ENCODE measurements at regions not wholly inside any gene's neighbourhood (a gene's known extent, or its start where the extent isn't known, plus 50 kb on each side); places are given as distances from the start of the nearest gene placed in this dataset.

DNA sequence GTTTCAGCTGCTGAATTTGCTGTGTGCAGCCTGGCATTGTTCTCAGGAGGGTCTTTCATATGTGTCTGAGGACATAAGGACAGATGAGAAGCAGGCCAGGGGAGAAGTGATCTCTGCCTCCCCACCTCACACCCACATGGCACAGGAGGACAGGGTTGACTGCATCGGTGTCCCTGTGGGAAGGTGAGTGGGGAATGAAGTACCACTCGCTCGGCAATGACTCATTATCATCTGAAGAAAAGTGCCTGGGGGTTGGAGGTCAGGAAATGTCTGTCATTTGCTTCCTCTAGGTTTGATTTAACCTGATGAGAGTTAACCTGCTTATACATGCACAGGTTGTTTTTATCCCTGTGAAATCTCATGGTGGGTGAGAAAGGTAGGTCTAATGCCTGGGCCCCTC is 195.0 kb downstream of the GADD45G start:
- H2BK20ac ChIP-seq (ENCODE audit: low read length) = no peak overlapping the region
- no peak overlapping the region for H3K23ac ChIP-seq (ENCODE audit: insufficient read length)
- H2AK5ac ChIP-seq (ENCODE audit: low read depth, low read length) = peak overlapping the region; percentile 85; the same call in 1 of the 2 replicates
- no peaks in the 10 kb centered on the region for H3K27me3 ChIP-seq (replicated peaks in 1 of 4; ENCODE audit: control insufficient read depth in 3 of 4, extremely low read depth in 1 of 4, insufficient read depth in 3 of 4, low read length in 3 of 4)
- H2BK120ac ChIP-seq (replicated peaks; ENCODE audit: low read depth, low read length) = no peak overlapping the region
- no peaks in the 10 kb centered on the region for H3K23me2 ChIP-seq (ENCODE audit: low read depth, low read length)
- H4K5ac ChIP-seq (ENCODE audit: insufficient read length, low read depth, low read length) = no peak overlapping the region
- WGBS, 2 experiments (ENCODE audit: extremely low coverage in 1 of 2, insufficient coverage in 1 of 2, insufficient read length in 1 of 2, insufficient replicate concordance in 2 of 2, low coverage in 1 of 2, low lambda C conversion rate in 2 of 2, missing lambda C conversion rate in 1 of 2) = 97% methylated on average over 3 of the region's 3 CpGs; no CpG with 5 or more reads in 1 of the 2 experiments
- POLR2A ChIA-PET (ENCODE audit: partially characterized antibody) = no interaction called here
- no peak overlapping the region for H3K9ac ChIP-seq (replicated peaks in 1 of 4; ENCODE audit: extremely low read depth in 1 of 4, low read depth in 3 of 4, low read length in 3 of 4)
- no peaks in the 10 kb centered on the region for H3K79me2 ChIP-seq (ENCODE audit: control insufficient read depth in 1 of 2, insufficient read depth in 2 of 2, low read length in 2 of 2)
- no peak for DNase-seq (ENCODE audit: low read depth in 1 of 2, low spot score in 2 of 2)
- no peak overlapping the region for H3K27ac ChIP-seq (ENCODE audit: low read depth, low read length)
- no peaks in the 10 kb centered on the region for H3K79me1 ChIP-seq (ENCODE audit: low read depth, low read length)
- no peak overlapping the region for H3K4ac ChIP-seq (replicated peaks; ENCODE audit: insufficient read length, low read depth, low read length)
- H3K14ac ChIP-seq (ENCODE audit: insufficient read length) = no peak overlapping the region
- H3K4me1 ChIP-seq (replicated peaks in 1 of 4; ENCODE audit: control insufficient read depth in 3 of 4, insufficient read depth in 4 of 4, low read length in 3 of 4) = peaks cover under 1 to 7% (median 4%) of the 10 kb centered on the region in 4 experiments; a peak in 6 of 7 replicates
- H4K91ac ChIP-seq (replicated peaks; ENCODE audit: insufficient read length, low read length) = no peak overlapping the region
- no peak for FAIRE-seq
- no peak overlapping the region for H3K56ac ChIP-seq (replicated peaks; ENCODE audit: insufficient read length, low read depth, low read length)
- CTCF ChIA-PET (ENCODE audit: partially characterized antibody) = interaction anchor here (0.9 kb wide), 1 partner anchor 8 kb away, joined by 3 read pairs; no protein-coding TSS in a partner anchor
- H3K18ac ChIP-seq (ENCODE audit: extremely low read depth, low read length) = no peak overlapping the region
- no peak overlapping the region for H2BK15ac ChIP-seq (ENCODE audit: low read length)
- no peak overlapping the region for H4K8ac ChIP-seq (ENCODE audit: extremely low read depth, insufficient read depth, low read length)
- H3K9me3 ChIP-seq (ENCODE audit: insufficient read depth in 2 of 2, low read depth in 1 of 2, low read length in 1 of 2) = no peaks in the 10 kb centered on the region
- H2BK5ac ChIP-seq (ENCODE audit: low read depth, low read length) = no peak overlapping the region
- no peak overlapping the region for H3K4me3 ChIP-seq (ENCODE audit: extremely low read depth in 1 of 4, insufficient read depth in 2 of 4, low read depth in 3 of 4, low read length in 4 of 4)
- TF ChIP-seq POLR2AphosphoS5 (IDR thresholded peaks at IDR 0.05; ENCODE audit: low read depth, low read length) (no peak), FOSL1 (IDR thresholded peaks at IDR 0.05; ENCODE audit: insufficient read depth, low read depth, low read length) (no peak), SP2 (IDR thresholded peaks at IDR 0.05; ENCODE audit: low read length) (no peak), RFX5 (IDR thresholded peaks at IDR 0.05; ENCODE audit: borderline replicate concordance, low read depth, low read length) (no peak)
- TF ChIP-seq, protein P1, sequence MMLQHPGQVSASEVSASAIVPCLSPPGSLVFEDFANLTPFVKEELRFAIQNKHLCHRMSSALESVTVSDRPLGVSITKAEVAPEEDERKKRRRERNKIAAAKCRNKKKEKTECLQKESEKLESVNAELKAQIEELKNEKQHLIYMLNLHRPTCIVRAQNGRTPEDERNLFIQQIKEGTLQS (IDR thresholded peaks at IDR 0.05; ENCODE audit: insufficient read depth, low read depth, low read length) = no peak
- H2BK12ac ChIP-seq (ENCODE audit: low read depth, low read length) = no peak overlapping the region
- no peaks in the 10 kb centered on the region for H3K36me3 ChIP-seq (ENCODE audit: control insufficient read depth in 2 of 4, insufficient read depth in 4 of 4, low read length in 3 of 4)
- H2AFZ ChIP-seq (ENCODE audit: low read length) = 0 out of 2 replicates have a peak overlapping the region, but pooled peaks have one; percentile 29
- H3K4me2 ChIP-seq (ENCODE audit: insufficient read depth in 1 of 2, low read depth in 2 of 2, low read length in 2 of 2) = no peak overlapping the region
- H4K20me1 ChIP-seq (replicated peaks in 1 of 2; ENCODE audit: control insufficient read depth in 1 of 2, insufficient read depth in 2 of 2, low read length in 2 of 2) = no peaks in the 10 kb centered on the region

Data from H1 (cell line).